Cardiac fibroblast (primary cell): ENCODE measurements at regions not wholly inside any gene's neighbourhood (a gene's known extent, or its start where the extent isn't known, plus 50 kb on each side); places are given as distances from the start of the nearest gene placed in this dataset.
"Not testable (repeated sequence)": the region's sequence is repeated elsewhere in the genome, so short reads cannot be mapped to it uniquely, and the experiment has no call there.

Experiments
- DNase-seq, 2 donors: peaks; one replicate each; pipeline versions ENCODE4 v3.0.0 to v3.0.0-alpha.2; 2010; ENCODE audit warnings: low read depth in 2 of 2
- H3K4me3 ChIP-seq, 2 donors: replicated peaks in 1 of 2; 1 replicate in 1 of 2; 2 replicates in 1 of 2; pipeline ENCODE4 v1.5.1; 2011; ENCODE audit warnings: low read depth in 2 of 2, low read length in 2 of 2, mild to moderate bottlenecking in 2 of 2, moderate library complexity in 1 of 2
- TF ChIP-seq, protein P1 (sequence below): IDR thresholded peaks from one replicate; pipeline ENCODE4 v1.5.1; 2011; ENCODE audit warnings: low read depth, mild to moderate bottlenecking, low read length, inconsistent platforms

DNA sequence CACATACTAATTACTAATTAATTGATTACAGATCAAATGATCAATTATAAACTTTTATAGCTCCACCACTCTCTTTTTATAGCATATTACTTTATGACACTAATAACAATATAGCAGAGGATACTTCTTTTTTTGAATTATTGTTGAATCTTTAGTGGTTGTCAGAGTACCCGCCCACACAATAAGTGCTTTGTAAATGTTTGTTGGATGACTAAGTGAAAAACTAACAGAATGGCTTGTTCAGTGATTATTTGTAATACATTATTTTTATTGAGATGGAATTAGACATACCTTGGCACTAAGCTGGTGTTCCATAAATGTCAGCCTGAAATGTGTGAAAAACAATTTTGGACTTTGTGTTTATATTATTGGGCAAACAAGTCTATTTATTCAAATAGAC is 670.5 kb upstream of the ATXN7L3B start:
- DNase-seq = no peak
- H3K4me3 ChIP-seq = no peak overlapping the region
- TF ChIP-seq, protein P1, sequence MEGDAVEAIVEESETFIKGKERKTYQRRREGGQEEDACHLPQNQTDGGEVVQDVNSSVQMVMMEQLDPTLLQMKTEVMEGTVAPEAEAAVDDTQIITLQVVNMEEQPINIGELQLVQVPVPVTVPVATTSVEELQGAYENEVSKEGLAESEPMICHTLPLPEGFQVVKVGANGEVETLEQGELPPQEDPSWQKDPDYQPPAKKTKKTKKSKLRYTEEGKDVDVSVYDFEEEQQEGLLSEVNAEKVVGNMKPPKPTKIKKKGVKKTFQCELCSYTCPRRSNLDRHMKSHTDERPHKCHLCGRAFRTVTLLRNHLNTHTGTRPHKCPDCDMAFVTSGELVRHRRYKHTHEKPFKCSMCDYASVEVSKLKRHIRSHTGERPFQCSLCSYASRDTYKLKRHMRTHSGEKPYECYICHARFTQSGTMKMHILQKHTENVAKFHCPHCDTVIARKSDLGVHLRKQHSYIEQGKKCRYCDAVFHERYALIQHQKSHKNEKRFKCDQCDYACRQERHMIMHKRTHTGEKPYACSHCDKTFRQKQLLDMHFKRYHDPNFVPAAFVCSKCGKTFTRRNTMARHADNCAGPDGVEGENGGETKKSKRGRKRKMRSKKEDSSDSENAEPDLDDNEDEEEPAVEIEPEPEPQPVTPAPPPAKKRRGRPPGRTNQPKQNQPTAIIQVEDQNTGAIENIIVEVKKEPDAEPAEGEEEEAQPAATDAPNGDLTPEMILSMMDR = no peak

DNA sequence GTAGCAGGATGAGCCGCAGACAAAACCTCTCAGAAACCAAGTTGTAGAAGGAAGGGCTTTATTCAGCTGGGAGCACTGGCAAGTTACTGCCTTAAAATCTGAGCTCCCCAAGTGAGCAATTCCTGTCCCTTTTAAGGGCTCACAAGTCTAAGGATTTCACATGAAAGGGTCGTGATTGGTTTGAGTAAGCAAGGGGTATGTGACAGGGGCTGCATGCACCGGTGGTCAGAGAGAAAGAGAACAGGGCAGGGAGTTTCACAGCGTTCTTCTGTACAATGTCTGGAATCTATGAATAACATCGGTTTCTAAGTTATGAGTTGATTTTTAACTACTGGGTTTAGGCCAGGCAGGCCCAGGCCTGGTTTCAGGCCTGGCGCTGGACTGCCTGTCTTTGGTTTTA is 660.3 kb upstream of the ATXN7L3B start:
- not testable (repeated sequence) for DNase-seq, H3K4me3 ChIP-seq

DNA sequence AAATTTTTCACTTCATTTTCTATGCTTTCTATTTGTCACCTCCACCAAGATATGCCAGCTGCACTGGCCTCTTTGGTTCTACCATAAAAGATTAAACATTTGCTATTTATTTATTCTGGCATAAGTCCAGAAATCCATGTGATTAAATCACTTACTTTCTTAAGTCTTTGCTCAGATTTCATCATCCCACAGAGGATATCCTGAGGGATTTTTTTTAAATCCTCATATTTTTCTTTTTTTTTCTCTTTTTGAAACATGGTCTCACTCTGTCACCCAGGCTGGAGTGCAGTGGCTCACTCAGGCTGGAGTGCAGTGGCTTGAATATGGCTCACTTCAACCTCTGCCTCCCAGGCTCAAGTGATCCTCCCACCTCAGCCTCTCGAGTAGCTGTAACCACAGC is 645.4 kb upstream of the ATXN7L3B start:
- H3K4me3 ChIP-seq = no peak overlapping the region
- peak in 1 of 2 donors; percentile 2 for DNase-seq
- TF ChIP-seq, protein P1 = no peak

DNA sequence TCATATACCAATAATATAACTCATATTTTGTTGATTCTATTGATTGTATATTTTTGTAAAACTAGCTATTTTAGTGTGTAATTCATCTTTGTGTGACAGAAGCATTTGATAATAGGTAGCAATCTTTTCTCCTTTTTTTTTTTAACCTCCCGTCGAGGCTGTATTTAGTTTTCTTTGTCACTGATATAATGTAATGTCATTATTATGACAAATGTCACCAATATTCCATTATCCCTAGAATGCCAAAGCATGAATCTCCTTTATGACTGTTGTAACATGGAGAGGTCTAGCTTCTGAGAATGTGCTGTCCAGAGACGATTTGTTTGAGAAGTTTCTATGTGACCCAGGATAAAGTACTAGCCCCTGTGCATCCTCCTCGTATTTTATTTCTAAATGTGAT is 639.0 kb upstream of the ATXN7L3B start:
- no peak overlapping the region for H3K4me3 ChIP-seq
- TF ChIP-seq, protein P1 = no peak
- DNase-seq = no peak

DNA sequence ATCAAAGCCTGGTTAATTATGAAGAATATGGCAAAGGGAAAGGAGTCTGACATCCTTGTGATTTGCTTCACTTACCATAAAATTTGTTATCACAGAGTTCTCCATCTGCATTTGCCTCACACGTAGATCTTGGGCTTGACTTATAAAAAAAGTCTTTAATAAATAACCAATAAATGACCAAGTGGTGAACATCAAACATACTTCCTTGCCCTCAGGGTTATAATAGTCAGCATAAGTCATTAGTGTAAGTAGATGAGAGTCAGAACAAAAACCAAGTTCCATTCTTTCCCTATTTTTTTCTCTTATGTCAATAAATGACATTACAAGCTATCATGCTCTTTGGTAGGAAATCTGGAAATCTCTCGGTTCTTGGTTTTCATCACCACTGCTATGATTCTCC is 635.4 kb upstream of the ATXN7L3B start:
- no peak overlapping the region for H3K4me3 ChIP-seq
- TF ChIP-seq, protein P1 = no peak
- DNase-seq = no peak

DNA sequence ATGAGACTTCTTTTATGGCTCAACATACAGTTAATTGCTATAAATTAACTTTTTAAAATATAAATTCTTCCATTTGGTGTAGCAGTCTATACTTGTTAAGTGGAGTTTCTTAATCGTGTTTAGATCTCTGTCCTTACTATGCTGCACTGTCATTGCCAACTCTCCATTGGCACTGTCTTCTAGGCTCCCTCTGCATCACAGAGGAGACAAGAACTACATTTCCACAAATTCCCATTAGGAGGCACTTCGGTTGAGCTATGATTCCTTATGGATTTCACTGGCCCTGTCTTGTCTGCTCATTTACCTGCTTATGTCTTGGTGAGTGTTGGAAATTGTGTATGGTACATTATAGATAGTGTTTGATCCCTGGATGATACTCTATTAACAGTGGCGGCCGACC is 630.9 kb upstream of the ATXN7L3B start:
- no peak overlapping the region for H3K4me3 ChIP-seq
- TF ChIP-seq, protein P1 = no peak
- no peak for DNase-seq

DNA sequence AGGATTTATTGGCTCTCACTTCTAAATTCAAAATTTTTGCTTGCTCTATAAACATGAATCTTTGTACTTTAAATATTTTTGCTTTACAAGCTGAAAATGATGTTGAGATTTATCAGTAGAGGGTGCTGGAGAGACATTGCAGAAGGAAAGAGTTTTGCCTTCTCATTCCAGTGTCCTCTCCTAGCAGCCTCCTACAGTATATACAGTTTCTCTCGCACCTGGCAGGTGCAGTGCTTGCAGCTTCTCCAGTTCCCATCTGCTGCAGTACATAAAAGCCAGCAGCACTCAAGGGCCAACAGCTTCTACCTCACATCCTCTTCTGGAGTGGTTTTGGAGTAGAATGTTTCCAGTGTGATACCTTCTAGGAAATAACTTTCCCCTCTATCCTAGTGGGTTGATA is 601.8 kb upstream of the ATXN7L3B start:
- TF ChIP-seq, protein P1 = no peak
- DNase-seq = no peak

More for the DNA sequence above, 601.8 kb upstream of the ATXN7L3B start:
- H3K4me3 ChIP-seq = no peak overlapping the region
